ENCODE measurements at regions not wholly inside any gene's neighbourhood (a gene's known extent, or its start where the extent isn't known, plus 50 kb on each side); places are given as distances from the start of the nearest gene placed in this dataset.

GRCh38 chr3:104150724-104151123 is 1216.0 kb upstream of the ALCAM start:
- TF ChIP-seq CTCF (IDR thresholded peaks at IDR 0.05) (no peak), POLR2A (IDR thresholded peaks at IDR 0.05; ENCODE audit: low read depth) (no peak), EP300 (IDR thresholded peaks at IDR 0.05) (no peak), POLR2AphosphoS5 (IDR thresholded peaks at IDR 0.05) (no peak)
